Activated T-cell treated with anti-CD3 and anti-CD28 coated beads, Interleukin-2, amount 50 U/mL, for 4 hours (primary cell): ENCODE measurements at regions not wholly inside any gene's neighbourhood (a gene's known extent, or its start where the extent isn't known, plus 50 kb on each side); places are given as distances from the start of the nearest gene placed in this dataset.

Experiments used
- ATAC-seq, 2 donors: fragments of 200-7000 bp; cut with Tn5 transposase; one replicate each; pipeline ENCODE4 v1.10.0; 2021
- DNase-seq: peaks from one replicate; pipeline ENCODE4 v3.0.0-alpha.2; 2020
- H3K27me3 Mint-ChIP-seq: one replicate; pipeline ENCODE4 v1.8.0; 2021; ENCODE audit warnings: low read depth, mixed read lengths
- H3K36me3 Mint-ChIP-seq: one replicate; pipeline ENCODE4 v1.8.0; 2022; ENCODE audit warnings: mixed read lengths; ENCODE audit not compliant: insufficient read depth
- H3K4me1 Mint-ChIP-seq: one replicate; pipeline ENCODE4 v1.8.0; 2021; ENCODE audit warnings: low read depth, mixed read lengths
- H3K4me3 Mint-ChIP-seq: one replicate; pipeline ENCODE4 v1.8.0; 2021; ENCODE audit warnings: mild to moderate bottlenecking, moderate library complexity, mixed read lengths
- H3K9me3 Mint-ChIP-seq: one replicate; pipeline ENCODE4 v1.8.0; 2021; ENCODE audit warnings: mixed read lengths

GRCh38 chr5:135212361-135213026 is 178.5 kb upstream of the PITX1 start:
- no peaks in the 10 kb centered on the region for H3K4me1 Mint-ChIP-seq
- ATAC-seq (no peak), DNase-seq (no peak)
- H3K27me3 Mint-ChIP-seq, result peaks cover 24% of the 10 kb centered on the region
- H3K36me3 Mint-ChIP-seq, result no peaks in the 10 kb centered on the region
- H3K4me3 Mint-ChIP-seq, result no peak overlapping the region
- H3K9me3 Mint-ChIP-seq, result no peaks in the 10 kb centered on the region

- peaks cover 24% of the 10 kb centered on the region for H3K27me3 Mint-ChIP-seq
- DNase-seq (no peak), ATAC-seq (no peak)
- no peaks in the 10 kb centered on the region for H3K9me3 Mint-ChIP-seq
- H3K4me1 Mint-ChIP-seq, result no peaks in the 10 kb centered on the region
- H3K4me3 Mint-ChIP-seq, result no peak overlapping the region
- no peaks in the 10 kb centered on the region for H3K36me3 Mint-ChIP-seq
Observed at GRCh38 chr5:135211791-135212190, 177.8 kb upstream of the PITX1 start.

GRCh38 chr5:135211083-135211790 is 177.2 kb upstream of the PITX1 start:
- no peaks in the 10 kb centered on the region for H3K9me3 Mint-ChIP-seq
- H3K36me3 Mint-ChIP-seq, result no peaks in the 10 kb centered on the region
- no peaks in the 10 kb centered on the region for H3K4me1 Mint-ChIP-seq
- DNase-seq (no peak), ATAC-seq (no peak)
- H3K4me3 Mint-ChIP-seq, result no peak overlapping the region
- peaks cover 24% of the 10 kb centered on the region for H3K27me3 Mint-ChIP-seq

GRCh38 chr5:135210286-135211055 is 176.4 kb upstream of the PITX1 start:
- Mint-ChIP-seq H3K27me3 (peaks cover 25% of the 10 kb centered on the region), H3K4me1 (no peaks in the 10 kb centered on the region), H3K36me3 (no peaks in the 10 kb centered on the region), H3K4me3 (no peak overlapping the region), H3K9me3 (no peaks in the 10 kb centered on the region)
- no peak for DNase-seq
- no peak for ATAC-seq

GRCh38 chr5:135208903-135209721 is 175.1 kb upstream of the PITX1 start:
- Mint-ChIP-seq H3K4me1 (no peaks in the 10 kb centered on the region), H3K9me3 (peaks cover 1% of the 10 kb centered on the region), H3K27me3 (peaks cover 22% of the 10 kb centered on the region), H3K36me3 (no peaks in the 10 kb centered on the region), H3K4me3 (no peak overlapping the region)
- DNase-seq (no peak), ATAC-seq (no peak)

GRCh38 chr5:135208555-135208902 is 174.5 kb upstream of the PITX1 start:
- no peak overlapping the region for H3K4me3 Mint-ChIP-seq
- no peak for ATAC-seq
- no peaks in the 10 kb centered on the region for H3K4me1 Mint-ChIP-seq
- H3K9me3 Mint-ChIP-seq, result peaks cover 7% of the 10 kb centered on the region
- H3K36me3 Mint-ChIP-seq, result no peaks in the 10 kb centered on the region
- DNase-seq, result no peak
- peaks cover 26% of the 10 kb centered on the region for H3K27me3 Mint-ChIP-seq

- Mint-ChIP-seq H3K27me3 (peaks cover 25% of the 10 kb centered on the region), H3K4me1 (no peaks in the 10 kb centered on the region), H3K9me3 (peaks cover 11% of the 10 kb centered on the region), H3K4me3 (no peak overlapping the region), H3K36me3 (no peaks in the 10 kb centered on the region)
- ATAC-seq (no peak), DNase-seq (no peak)
Observed at GRCh38 chr5:135207866-135208265, 173.8 kb upstream of the PITX1 start.

- Mint-ChIP-seq H3K9me3 (peaks cover 18% of the 10 kb centered on the region), H3K36me3 (no peaks in the 10 kb centered on the region), H3K4me1 (no peaks in the 10 kb centered on the region), H3K27me3 (peaks cover 32% of the 10 kb centered on the region), H3K4me3 (no peak overlapping the region)
- no peak for DNase-seq
- ATAC-seq, result no peak
Observed at GRCh38 chr5:135206862-135207261, 172.8 kb upstream of the PITX1 start.

- Mint-ChIP-seq H3K4me1 (no peaks in the 10 kb centered on the region), H3K27me3 (peaks cover 33% of the 10 kb centered on the region), H3K4me3 (no peak overlapping the region), H3K9me3 (peaks cover 18% of the 10 kb centered on the region), H3K36me3 (no peaks in the 10 kb centered on the region)
- ATAC-seq (no peak), DNase-seq (no peak)
Observed at GRCh38 chr5:135205632-135206349, 171.8 kb upstream of the PITX1 start.

DNA sequence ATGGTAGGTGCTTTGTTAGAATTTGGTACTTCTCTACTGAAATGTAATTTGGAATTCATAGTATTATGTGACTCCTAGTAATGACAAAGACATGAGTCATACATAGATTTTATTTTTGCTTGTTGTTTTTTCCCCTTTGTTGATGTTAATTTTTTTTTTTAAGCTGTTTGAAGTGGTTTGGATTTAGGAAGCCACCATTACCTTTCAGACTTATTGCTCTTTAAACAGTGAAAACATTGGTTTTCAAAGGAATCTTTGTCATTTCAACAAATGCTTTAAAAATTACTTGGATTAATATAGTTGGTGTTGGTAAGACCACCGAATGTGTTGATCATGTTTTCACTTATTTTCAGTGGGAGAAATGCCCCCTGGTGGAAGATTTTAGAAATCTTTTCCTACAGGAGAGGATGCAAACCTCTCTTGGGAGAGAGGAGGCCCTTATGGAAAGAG is 170.1 kb upstream of the PITX1 start:
- no peaks in the 10 kb centered on the region for H3K36me3 Mint-ChIP-seq
- peaks cover 36% of the 10 kb centered on the region for H3K27me3 Mint-ChIP-seq
- no peaks in the 10 kb centered on the region for H3K4me1 Mint-ChIP-seq
- DNase-seq, result no peak
- ATAC-seq, result no peak
- H3K4me3 Mint-ChIP-seq, result no peak overlapping the region
- H3K9me3 Mint-ChIP-seq, result peaks cover 18% of the 10 kb centered on the region

DNA sequence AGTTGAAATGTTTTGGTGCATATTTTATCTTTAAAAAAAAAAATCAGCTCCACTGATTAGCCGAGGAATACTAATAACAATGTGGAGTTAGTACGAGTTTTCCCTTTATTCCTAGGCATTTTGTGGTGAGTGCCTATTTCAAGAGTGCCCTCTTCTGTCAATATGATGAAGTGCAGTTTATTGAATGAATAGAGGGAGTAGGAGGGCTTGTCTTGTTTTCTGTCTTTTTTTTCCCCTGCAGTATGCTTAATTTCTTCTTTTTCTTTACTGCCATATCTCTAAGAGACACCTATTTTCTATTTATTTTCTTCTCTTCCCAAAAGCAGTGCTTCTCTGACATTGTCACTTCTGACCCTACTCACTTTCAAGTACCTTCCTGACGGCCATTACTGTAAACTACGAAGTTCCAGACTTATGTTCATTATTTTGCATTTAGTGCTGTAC is 169.6 kb upstream of the PITX1 start:
- ATAC-seq (no peak), DNase-seq (no peak)
- Mint-ChIP-seq H3K36me3 (no peaks in the 10 kb centered on the region), H3K27me3 (peaks cover 35% of the 10 kb centered on the region), H3K4me3 (no peak overlapping the region), H3K4me1 (no peaks in the 10 kb centered on the region), H3K9me3 (peaks cover 18% of the 10 kb centered on the region)

GRCh38 chr5:135203019-135203418 is 169.0 kb upstream of the PITX1 start:
- ATAC-seq (no peak), DNase-seq (no peak)
- Mint-ChIP-seq H3K4me1 (no peaks in the 10 kb centered on the region), H3K4me3 (no peak overlapping the region), H3K27me3 (peaks cover 31% of the 10 kb centered on the region), H3K9me3 (peaks cover 18% of the 10 kb centered on the region), H3K36me3 (no peaks in the 10 kb centered on the region)

DNA sequence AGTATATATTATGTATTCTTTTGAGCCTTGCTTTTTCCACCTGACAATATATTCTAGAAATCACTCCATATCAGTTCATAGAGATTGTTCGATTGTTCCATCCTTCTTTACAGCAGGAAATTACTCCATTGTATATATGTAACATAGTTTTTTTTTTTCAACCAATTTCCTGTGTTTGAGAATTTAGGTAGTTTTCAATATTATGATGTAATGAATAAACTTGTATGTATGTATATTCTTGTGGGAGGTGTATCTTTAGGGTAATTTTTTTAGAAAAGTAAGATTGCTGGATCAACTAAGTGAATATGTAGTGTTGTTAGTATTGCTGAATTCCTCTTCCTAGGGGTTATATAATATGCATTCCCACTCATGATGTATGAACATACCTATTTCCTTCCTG is 165.9 kb upstream of the PITX1 start:
- Mint-ChIP-seq H3K36me3 (no peaks in the 10 kb centered on the region), H3K9me3 (peaks cover 18% of the 10 kb centered on the region), H3K27me3 (peaks cover 30% of the 10 kb centered on the region), H3K4me3 (no peak overlapping the region), H3K4me1 (no peaks in the 10 kb centered on the region)
- no peak for DNase-seq
- no peak for ATAC-seq
